DOHH2 (cell line): ENCODE measurements at regions not wholly inside any gene's neighbourhood (a gene's known extent, or its start where the extent isn't known, plus 50 kb on each side); places are given as distances from the start of the nearest gene placed in this dataset.

Source experiments
- H3F3A ChIP-seq: fragments of 200-600 bp; sonication (generic), shearing (Covaris generic); 2 replicates; pipeline ENCODE4 v1.6.0; 2016; ENCODE audit warnings: antibody characterized with exemption, mild to moderate bottlenecking; ENCODE audit not compliant: control insufficient read depth, insufficient read depth
- H3K27ac ChIP-seq: fragments of 200-600 bp; sonication (generic); 2 replicates; pipeline ENCODE4 v1.5.1; 2014; ENCODE audit warnings: low read depth, mild to moderate bottlenecking, low read length, moderate library complexity
- H3K27me3 ChIP-seq: fragments of 200-600 bp; sonication (generic); 2 replicates; pipeline ENCODE4 v1.6.1; 2014; ENCODE audit warnings: mild to moderate bottlenecking, low read length, mixed read lengths; ENCODE audit not compliant: control insufficient read depth
- H3K36me3 ChIP-seq: fragments of 200-600 bp; sonication (generic); 2 replicates; pipeline ENCODE4 v1.6.1; 2014; ENCODE audit warnings: mild to moderate bottlenecking, low read length, moderate library complexity, mixed read lengths; ENCODE audit not compliant: control insufficient read depth
- H3K4me1 ChIP-seq: fragments of 200-600 bp; sonication (generic); 2 replicates; pipeline ENCODE4 v1.6.1; 2014; ENCODE audit warnings: mild to moderate bottlenecking, low read length, mixed read lengths; ENCODE audit not compliant: control insufficient read depth
- H3K4me2 ChIP-seq: fragments of 200-600 bp; sonication (generic); 2 replicates; pipeline ENCODE4 v1.6.0; 2014; ENCODE audit warnings: mild to moderate bottlenecking, low read length, moderate library complexity
- H3K4me3 ChIP-seq: fragments of 200-600 bp; sonication (generic); 2 replicates; pipeline ENCODE4 v1.5.1; 2014; ENCODE audit warnings: mild to moderate bottlenecking, low read length, mixed read lengths
- H3K79me2 ChIP-seq: fragments of 200-600 bp; sonication (generic); 2 replicates; pipeline ENCODE4 v1.6.1; 2014; ENCODE audit warnings: mild to moderate bottlenecking, low read length, mixed read lengths; ENCODE audit not compliant: control insufficient read depth
- H3K9me2 ChIP-seq: fragments of 200-600 bp; sonication (generic); replicated peaks from 2 replicates; pipeline ENCODE4 v1.6.1; 2014; ENCODE audit warnings: mild to moderate bottlenecking, low read length, mixed read lengths; ENCODE audit not compliant: control insufficient read depth
- H3K9me3 ChIP-seq: fragments of 200-600 bp; sonication (generic); 2 replicates; pipeline ENCODE4 v1.6.1; 2014; ENCODE audit warnings: antibody characterized with exemption, low read length, mixed read lengths; ENCODE audit not compliant: control insufficient read depth, insufficient read depth
- H4K20me1 ChIP-seq: fragments of 200-600 bp; sonication (generic); 2 replicates; pipeline ENCODE4 v1.6.0; 2014; ENCODE audit warnings: low read depth, mild to moderate bottlenecking, antibody characterized with exemption, low read length, moderate library complexity; ENCODE audit not compliant: control insufficient read depth, insufficient read depth
- CTCF ChIP-seq: fragments of 200-600 bp; sonication (generic); IDR thresholded peaks from one replicate; pipeline ENCODE4 v1.5.1; 2014; ENCODE audit warnings: antibody characterized with exemption, mild to moderate bottlenecking, low read depth, low read length; ENCODE audit not compliant: poor library complexity, severe bottlenecking
- EZH2phosphoT487 ChIP-seq: fragments of 200-600 bp; sonication (generic); IDR thresholded peaks from 2 replicates; pipeline ENCODE4 v1.6.1; 2017; ENCODE audit warnings: borderline replicate concordance, mild to moderate bottlenecking, antibody characterized with exemption, low read length, moderate library complexity, mixed read lengths

DNA sequence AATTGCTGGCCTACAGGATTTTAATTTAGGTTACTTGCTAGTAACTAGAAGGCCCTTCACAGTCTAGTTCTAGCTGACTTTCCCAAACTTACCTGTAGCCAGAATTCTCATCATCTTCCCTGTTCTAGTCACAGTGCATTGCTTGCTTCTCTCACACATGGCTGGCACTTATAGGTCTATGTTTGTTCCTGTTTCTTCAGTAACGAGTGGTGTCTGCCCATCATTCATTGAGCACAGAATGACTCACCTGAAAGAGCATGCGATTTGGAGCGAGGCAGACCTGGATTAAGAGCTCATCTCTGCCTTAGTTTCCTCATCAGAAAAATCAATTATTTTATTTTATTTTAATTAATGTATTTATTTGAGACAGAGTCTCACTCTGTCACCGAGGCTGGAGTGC is 201.7 kb upstream of the ANK2 start:
- H3K4me2 ChIP-seq = no peak overlapping the region
- H3K9me3 ChIP-seq = no peaks in the 10 kb centered on the region
- H4K20me1 ChIP-seq = no peaks in the 10 kb centered on the region
- H3K4me1 ChIP-seq = no peaks in the 10 kb centered on the region
- H3F3A ChIP-seq = no peaks in the 10 kb centered on the region
- H3K36me3 ChIP-seq = no peaks in the 10 kb centered on the region
- TF ChIP-seq CTCF (no peak), EZH2phosphoT487 (no peak)
- no peak overlapping the region for H3K4me3 ChIP-seq
- H3K79me2 ChIP-seq = no peaks in the 10 kb centered on the region
- no peaks in the 10 kb centered on the region for H3K27me3 ChIP-seq
- no peaks in the 10 kb centered on the region for H3K9me2 ChIP-seq
- no peak overlapping the region for H3K27ac ChIP-seq

DNA sequence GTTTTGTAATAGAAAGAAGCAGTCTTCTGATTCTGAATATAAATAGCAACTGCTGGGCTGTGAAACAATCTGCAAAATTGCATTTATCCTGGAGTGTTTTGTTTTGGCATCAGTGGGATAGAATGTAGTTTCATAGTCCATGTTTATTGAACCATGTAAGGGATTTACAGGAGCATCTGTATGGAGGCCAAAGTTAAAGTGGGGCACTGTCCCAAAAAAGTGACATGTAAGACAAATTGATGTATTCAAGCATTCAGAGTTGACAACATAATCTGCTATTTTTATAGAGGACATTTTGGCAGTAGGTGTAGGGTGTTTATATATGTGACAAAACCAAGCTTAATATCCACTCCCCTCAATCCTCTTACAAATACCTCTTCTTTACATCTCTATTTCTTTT is 200.5 kb upstream of the ANK2 start:
- no peak overlapping the region for H3K4me3 ChIP-seq
- no peaks in the 10 kb centered on the region for H3K27me3 ChIP-seq
- TF ChIP-seq EZH2phosphoT487 = no peak
- no peak for TF ChIP-seq CTCF
- H3K9me2 ChIP-seq = no peaks in the 10 kb centered on the region
- H3F3A ChIP-seq = no peaks in the 10 kb centered on the region
- no peaks in the 10 kb centered on the region for H3K9me3 ChIP-seq
- H4K20me1 ChIP-seq = no peaks in the 10 kb centered on the region
- no peak overlapping the region for H3K27ac ChIP-seq
- H3K79me2 ChIP-seq = no peaks in the 10 kb centered on the region
- no peaks in the 10 kb centered on the region for H3K4me1 ChIP-seq
- H3K4me2 ChIP-seq = no peak overlapping the region
- H3K36me3 ChIP-seq = no peaks in the 10 kb centered on the region

GRCh38 chr4:112852601-112853000 is 196.9 kb upstream of the ANK2 start:
- no peaks in the 10 kb centered on the region for H3K27me3 ChIP-seq
- no peak for TF ChIP-seq EZH2phosphoT487
- no peak for TF ChIP-seq CTCF
- H3K9me3 ChIP-seq = no peaks in the 10 kb centered on the region
- H3K36me3 ChIP-seq = no peaks in the 10 kb centered on the region
- no peaks in the 10 kb centered on the region for H4K20me1 ChIP-seq
- no peaks in the 10 kb centered on the region for H3F3A ChIP-seq
- H3K4me1 ChIP-seq = no peaks in the 10 kb centered on the region
- no peak overlapping the region for H3K4me2 ChIP-seq
- no peaks in the 10 kb centered on the region for H3K79me2 ChIP-seq
- no peaks in the 10 kb centered on the region for H3K9me2 ChIP-seq
- no peak overlapping the region for H3K4me3 ChIP-seq
- no peak overlapping the region for H3K27ac ChIP-seq
